ENCODE measurements at regions not wholly inside any gene's neighbourhood (a gene's known extent, or its start where the extent isn't known, plus 50 kb on each side); places are given as distances from the start of the nearest gene placed in this dataset.

GRCh38 chr9:88077071-88077617 lies 61.1 kb downstream of the SPATA31C2 start:
- POLR2A ChIA-PET = no interaction called here
- no peak for TF ChIP-seq CTCF (IDR thresholded peaks at IDR 0.05; ENCODE audit: control extremely low read depth, extremely low read depth, low read depth, missing control alignments)
- DNase-seq (ENCODE audit: extremely low spot score) = no peak
- CTCF ChIA-PET = no interaction called here

GRCh38 chr9:88076286-88077070 lies 61.8 kb downstream of the SPATA31C2 start:
- POLR2A ChIA-PET = no interaction called here
- no peak for TF ChIP-seq CTCF (IDR thresholded peaks at IDR 0.05; ENCODE audit: control extremely low read depth, extremely low read depth, low read depth, missing control alignments)
- CTCF ChIA-PET = no interaction called here
- no peak for DNase-seq (ENCODE audit: extremely low spot score)

GRCh38 chr9:88075966-88076285 lies 62.3 kb downstream of the SPATA31C2 start:
- CTCF ChIA-PET = no interaction called here

GRCh38 chr9:88075506-88075905 lies 62.8 kb downstream of the SPATA31C2 start:
- TF ChIP-seq CTCF (IDR thresholded peaks at IDR 0.05; ENCODE audit: control extremely low read depth, extremely low read depth, low read depth, missing control alignments) = no peak
- ChIA-PET CTCF (no interaction called here), POLR2A (no interaction called here)
- no peak for DNase-seq (ENCODE audit: extremely low spot score)

More at GRCh38 chr9:88075966-88076285, 62.3 kb downstream of the SPATA31C2 start:
- no peak for TF ChIP-seq CTCF (IDR thresholded peaks at IDR 0.05; ENCODE audit: control extremely low read depth, extremely low read depth, low read depth, missing control alignments)
- POLR2A ChIA-PET = no interaction called here
- no peak for DNase-seq (ENCODE audit: extremely low spot score)

- ChIA-PET POLR2A (no interaction called here), CTCF (no interaction called here)
- TF ChIP-seq CTCF (IDR thresholded peaks at IDR 0.05; ENCODE audit: control extremely low read depth, extremely low read depth, low read depth, missing control alignments) = no peak
- no peak for DNase-seq (ENCODE audit: extremely low spot score)
Observed at GRCh38 chr9:88074931-88075330, 63.3 kb downstream of the SPATA31C2 start.

GRCh38 chr9:88072831-88073375 lies 65.4 kb downstream of the SPATA31C2 start:
- TF ChIP-seq CTCF (IDR thresholded peaks at IDR 0.05; ENCODE audit: control extremely low read depth, extremely low read depth, low read depth, missing control alignments) = no peak
- no peak for DNase-seq (ENCODE audit: extremely low spot score)
- CTCF ChIA-PET = no interaction called here
- POLR2A ChIA-PET = no interaction called here

Data from GM10248 (cell line).